NT2/D1 (cell line): ENCODE measurements at regions not wholly inside any gene's neighbourhood (a gene's known extent, or its start where the extent isn't known, plus 50 kb on each side); places are given as distances from the start of the nearest gene placed in this dataset.

Source experiments
- SUZ12 ChIP-seq: IDR thresholded peaks from 2 replicates; pipeline ENCODE4 v1.6.1; 2011; ENCODE audit not compliant: insufficient read length, insufficient read depth; ENCODE audit errors: extremely low read depth
- YY1 ChIP-seq: IDR thresholded peaks from 2 replicates; pipeline ENCODE4 v1.6.1; 2011; ENCODE audit not compliant: insufficient read length, insufficient read depth
- ZNF274 ChIP-seq: IDR thresholded peaks from 2 replicates; pipeline ENCODE4 v1.6.1; 2011; ENCODE audit warnings: mild to moderate bottlenecking, low read depth, low read length

GRCh38 chr10:125252937-125253336 lies 92.6 kb upstream of the CTBP2 start:
- TF ChIP-seq YY1 (no peak), SUZ12 (no peak), ZNF274 (no peak)
